Neural progenitor cell (in vitro differentiated cells): ENCODE measurements at regions not wholly inside any gene's neighbourhood (a gene's known extent, or its start where the extent isn't known, plus 50 kb on each side); places are given as distances from the start of the nearest gene placed in this dataset.

Experiments used
- EZH2 ChIP-seq: fragments of 200-600 bp; sonication (generic); IDR thresholded peaks from 2 replicates; pipeline ENCODE4 v1.6.1; 2017; ENCODE audit warnings: antibody characterized with exemption, mild to moderate bottlenecking, moderate library complexity
- TF ChIP-seq, protein P1 (sequence below): fragments of 200-600 bp; sonication (generic); IDR thresholded peaks from 2 replicates; pipeline ENCODE4 v1.5.1; 2017; ENCODE audit warnings: antibody characterized with exemption, mild to moderate bottlenecking

DNA sequence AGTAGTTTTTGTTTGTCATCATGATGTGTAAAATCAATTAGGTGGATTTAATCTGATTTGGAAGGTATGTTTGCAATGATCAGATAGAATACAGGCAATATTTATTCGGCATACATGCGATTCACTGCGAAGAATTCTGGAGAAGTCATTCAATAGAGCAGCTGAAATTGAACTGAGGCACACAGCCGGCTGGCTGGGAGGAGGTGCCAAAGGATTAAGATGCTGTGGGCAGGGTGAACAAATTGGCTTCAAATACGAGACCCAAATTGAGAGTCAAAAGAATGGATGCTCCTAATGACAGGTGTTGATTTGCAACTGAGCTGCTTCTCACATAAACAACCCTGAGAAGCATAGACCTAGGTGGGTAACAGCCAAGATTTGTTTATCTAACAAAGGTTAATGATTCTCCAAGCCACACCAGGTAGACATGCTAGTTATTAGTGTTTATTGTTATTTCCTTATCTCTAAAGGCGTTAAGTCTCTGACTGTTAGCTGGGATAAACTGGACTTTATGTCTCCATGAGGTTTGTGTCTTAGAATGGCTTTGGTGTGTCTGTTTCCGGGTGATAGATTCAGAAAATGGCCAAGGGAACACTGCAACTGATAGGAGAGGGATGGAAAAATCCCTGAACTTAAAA, 55.3 kb upstream of the CLINT1 start:
- TF ChIP-seq, protein P1, sequence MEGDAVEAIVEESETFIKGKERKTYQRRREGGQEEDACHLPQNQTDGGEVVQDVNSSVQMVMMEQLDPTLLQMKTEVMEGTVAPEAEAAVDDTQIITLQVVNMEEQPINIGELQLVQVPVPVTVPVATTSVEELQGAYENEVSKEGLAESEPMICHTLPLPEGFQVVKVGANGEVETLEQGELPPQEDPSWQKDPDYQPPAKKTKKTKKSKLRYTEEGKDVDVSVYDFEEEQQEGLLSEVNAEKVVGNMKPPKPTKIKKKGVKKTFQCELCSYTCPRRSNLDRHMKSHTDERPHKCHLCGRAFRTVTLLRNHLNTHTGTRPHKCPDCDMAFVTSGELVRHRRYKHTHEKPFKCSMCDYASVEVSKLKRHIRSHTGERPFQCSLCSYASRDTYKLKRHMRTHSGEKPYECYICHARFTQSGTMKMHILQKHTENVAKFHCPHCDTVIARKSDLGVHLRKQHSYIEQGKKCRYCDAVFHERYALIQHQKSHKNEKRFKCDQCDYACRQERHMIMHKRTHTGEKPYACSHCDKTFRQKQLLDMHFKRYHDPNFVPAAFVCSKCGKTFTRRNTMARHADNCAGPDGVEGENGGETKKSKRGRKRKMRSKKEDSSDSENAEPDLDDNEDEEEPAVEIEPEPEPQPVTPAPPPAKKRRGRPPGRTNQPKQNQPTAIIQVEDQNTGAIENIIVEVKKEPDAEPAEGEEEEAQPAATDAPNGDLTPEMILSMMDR, result no peak
- TF ChIP-seq EZH2, result no peak
